IMR-90 (cell line): ENCODE measurements at regions not wholly inside any gene's neighbourhood (a gene's known extent, or its start where the extent isn't known, plus 50 kb on each side); places are given as distances from the start of the nearest gene placed in this dataset.

Source experiments
- BHLHE40 ChIP-seq: fragments of 150-350 bp; IDR thresholded peaks from 2 replicates; pipeline ENCODE4 v1.6.1; 2016; ENCODE audit warnings: mild to moderate bottlenecking, low read depth, low read length
- CTCF ChIP-seq: conservative IDR thresholded peaks from 2 replicates; pipeline ENCODE4 v1.5.1; 2012; ENCODE audit warnings: mild to moderate bottlenecking, low read depth, low read length, improper control_type of control experiment
- MAFK ChIP-seq: IDR thresholded peaks from 2 replicates; pipeline ENCODE4 v1.6.1; 2012; ENCODE audit warnings: low read depth, low read length, improper control_type of control experiment
- POLR2A ChIP-seq: IDR thresholded peaks from 2 replicates; pipeline ENCODE4 v1.6.1; 2012; ENCODE audit warnings: mild to moderate bottlenecking, low read depth, low read length

- TF ChIP-seq MAFK: no peak
- TF ChIP-seq POLR2A: no peak
- TF ChIP-seq CTCF: no peak
- no peak for TF ChIP-seq BHLHE40
Measured at GRCh38 chr1:193569983-193570269, 383.5 kb upstream of the B3GALT2 start.
